ENCODE measurements at regions not wholly inside any gene's neighbourhood (a gene's known extent, or its start where the extent isn't known, plus 50 kb on each side); places are given as distances from the start of the nearest gene placed in this dataset.

GRCh38 chr16:59326955-59327354 lies 592.8 kb upstream of the GOT2 start:
- peaks cover 10% of the 10 kb centered on the region for H3F3A ChIP-seq (ENCODE audit: insufficient read depth, low read length)
- H3K79me2 ChIP-seq (ENCODE audit: low read length) = no peaks in the 10 kb centered on the region
- no peak overlapping the region for H3K4me2 ChIP-seq (ENCODE audit: low read depth, low read length)
- H2AFZ ChIP-seq (ENCODE audit: low read length) = no peak overlapping the region
- H3K9me3 ChIP-seq (replicated peaks; ENCODE audit: insufficient read depth, low read length) = no peaks in the 10 kb centered on the region
- H3K9ac ChIP-seq (ENCODE audit: low read length) = no peak overlapping the region
- H3K4me1 ChIP-seq (ENCODE audit: low read length) = peaks cover 5% of the 10 kb centered on the region; the same call in 1 of the 2 replicates
- TF ChIP-seq EZH2 (optimal IDR thresholded peaks at IDR 0.05; ENCODE audit: low read depth, low read length) (no peak), EZH2phosphoT487 (IDR thresholded peaks at IDR 0.05; ENCODE audit: low read length) (no peak), CTCF (IDR thresholded peaks at IDR 0.05; ENCODE audit: low read length) (no peak)
- H3K36me3 ChIP-seq (replicated peaks; ENCODE audit: insufficient read depth, low read length) = no peaks in the 10 kb centered on the region
- H3K27ac ChIP-seq (ENCODE audit: low read length) = no peak overlapping the region
- no peaks in the 10 kb centered on the region for H3K9me2 ChIP-seq (replicated peaks; ENCODE audit: insufficient read depth, low read length)
- no peak overlapping the region for H3K4me3 ChIP-seq (ENCODE audit: low read length)
- H3K27me3 ChIP-seq (replicated peaks; ENCODE audit: insufficient read depth, low read length) = peaks cover 21% of the 10 kb centered on the region
- H4K20me1 ChIP-seq (ENCODE audit: insufficient read depth, low read length) = no peaks in the 10 kb centered on the region
- no peak for DNase-seq

GRCh38 chr16:59324462-59324861 lies 590.3 kb upstream of the GOT2 start:
- H2AFZ ChIP-seq (ENCODE audit: low read length) = no peak overlapping the region
- H3F3A ChIP-seq (ENCODE audit: insufficient read depth, low read length) = no peaks in the 10 kb centered on the region
- no peak overlapping the region for H3K4me2 ChIP-seq (ENCODE audit: low read depth, low read length)
- no peaks in the 10 kb centered on the region for H3K36me3 ChIP-seq (replicated peaks; ENCODE audit: insufficient read depth, low read length)
- no peaks in the 10 kb centered on the region for H3K9me2 ChIP-seq (replicated peaks; ENCODE audit: insufficient read depth, low read length)
- no peak overlapping the region for H3K4me3 ChIP-seq (ENCODE audit: low read length)
- no peaks in the 10 kb centered on the region for H3K79me2 ChIP-seq (ENCODE audit: low read length)
- H3K9ac ChIP-seq (ENCODE audit: low read length) = no peak overlapping the region
- TF ChIP-seq EZH2 (optimal IDR thresholded peaks at IDR 0.05; ENCODE audit: low read depth, low read length) (no peak), CTCF (IDR thresholded peaks at IDR 0.05; ENCODE audit: low read length) (no peak), EZH2phosphoT487 (IDR thresholded peaks at IDR 0.05; ENCODE audit: low read length) (no peak)
- peaks cover 13% of the 10 kb centered on the region for H3K27me3 ChIP-seq (replicated peaks; ENCODE audit: insufficient read depth, low read length)
- H3K27ac ChIP-seq (ENCODE audit: low read length) = no peak overlapping the region
- no peaks in the 10 kb centered on the region for H3K9me3 ChIP-seq (replicated peaks; ENCODE audit: insufficient read depth, low read length)
- DNase-seq = no peak
- no peaks in the 10 kb centered on the region for H4K20me1 ChIP-seq (ENCODE audit: insufficient read depth, low read length)
- H3K4me1 ChIP-seq (ENCODE audit: low read length) = no peaks in the 10 kb centered on the region

GRCh38 chr16:59320657-59321056 lies 586.5 kb upstream of the GOT2 start:
- no peak for DNase-seq
- H3K4me2 ChIP-seq (ENCODE audit: low read depth, low read length) = no peak overlapping the region
- TF ChIP-seq EZH2 (optimal IDR thresholded peaks at IDR 0.05; ENCODE audit: low read depth, low read length) = no peak
- no peak for TF ChIP-seq CTCF (IDR thresholded peaks at IDR 0.05; ENCODE audit: low read length)
- no peak for TF ChIP-seq EZH2phosphoT487 (IDR thresholded peaks at IDR 0.05; ENCODE audit: low read length)
- H3K4me3 ChIP-seq (ENCODE audit: low read length) = no peak overlapping the region
- H3K27me3 ChIP-seq (replicated peaks; ENCODE audit: insufficient read depth, low read length) = no peaks in the 10 kb centered on the region
- H2AFZ ChIP-seq (ENCODE audit: low read length) = no peak overlapping the region
- no peak overlapping the region for H3K9ac ChIP-seq (ENCODE audit: low read length)
- H3K9me2 ChIP-seq (replicated peaks; ENCODE audit: insufficient read depth, low read length) = no peaks in the 10 kb centered on the region
- H3K27ac ChIP-seq (ENCODE audit: low read length) = no peak overlapping the region
- H3K36me3 ChIP-seq (replicated peaks; ENCODE audit: insufficient read depth, low read length) = no peaks in the 10 kb centered on the region
- H3F3A ChIP-seq (ENCODE audit: insufficient read depth, low read length) = no peaks in the 10 kb centered on the region
- no peaks in the 10 kb centered on the region for H4K20me1 ChIP-seq (ENCODE audit: insufficient read depth, low read length)
- H3K79me2 ChIP-seq (ENCODE audit: low read length) = no peaks in the 10 kb centered on the region
- no peaks in the 10 kb centered on the region for H3K9me3 ChIP-seq (replicated peaks; ENCODE audit: insufficient read depth, low read length)
- no peaks in the 10 kb centered on the region for H3K4me1 ChIP-seq (ENCODE audit: low read length)
